GM10266 (cell line): ENCODE measurements at regions not wholly inside any gene's neighbourhood (a gene's known extent, or its start where the extent isn't known, plus 50 kb on each side); places are given as distances from the start of the nearest gene placed in this dataset.

ENCODE experiments used
- DNase-seq: peaks from one replicate; pipeline ENCODE4 v3.0.0; 2012; ENCODE audit errors: extremely low spot score
- CTCF ChIP-seq: IDR thresholded peaks from 2 replicates; pipeline ENCODE4 v1.5.1; 2012; ENCODE audit warnings: mild to moderate bottlenecking, low read depth; ENCODE audit not compliant: control insufficient read depth, insufficient read depth; ENCODE audit errors: missing control alignments

GRCh38 chr12:23303821-23304220 is 645.6 kb downstream of the SOX5 start:
- TF ChIP-seq CTCF, result no peak

GRCh38 chr12:23333938-23334337 is 615.5 kb downstream of the SOX5 start:
- TF ChIP-seq CTCF, result no peak
- DNase-seq, result no peak

More at GRCh38 chr12:23303821-23304220, 645.6 kb downstream of the SOX5 start:
- DNase-seq, result no peak

GRCh38 chr12:23335593-23335992 is 613.9 kb downstream of the SOX5 start:
- no peak for TF ChIP-seq CTCF
- no peak for DNase-seq

GRCh38 chr12:23337213-23337612 is 612.3 kb downstream of the SOX5 start:
- TF ChIP-seq CTCF, result no peak
- no peak for DNase-seq

DNA sequence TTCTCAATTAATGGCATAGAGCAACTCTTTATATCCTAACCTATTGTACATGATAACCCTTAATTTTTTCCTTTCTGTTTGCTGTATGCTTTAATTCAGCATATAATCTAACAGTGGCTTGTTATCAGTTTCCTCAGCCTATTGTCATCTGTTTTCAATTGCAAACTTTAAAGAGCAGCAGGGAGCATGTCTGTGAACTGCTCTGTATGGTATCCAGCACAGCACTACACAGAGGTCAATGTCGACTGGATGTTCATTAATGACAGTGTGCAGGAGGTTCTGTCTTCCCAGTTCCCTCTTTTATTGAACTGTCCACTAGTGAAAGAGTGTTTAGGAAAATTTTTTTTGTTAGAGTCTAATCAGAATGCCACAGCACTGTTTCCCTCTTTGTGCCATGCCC is 609.1 kb downstream of the SOX5 start:
- no peak for TF ChIP-seq CTCF
- no peak for DNase-seq

- no peak for TF ChIP-seq CTCF
- DNase-seq, result no peak
These were observed 607.1 kb downstream of the SOX5 start for GRCh38 chr12:23342407-23342806.

- no peak for TF ChIP-seq CTCF
- DNase-seq, result no peak
These were observed 599.9 kb downstream of the SOX5 start for GRCh38 chr12:23349564-23349963.
